GM21717 (cell line): ENCODE measurements at regions not wholly inside any gene's neighbourhood (a gene's known extent, or its start where the extent isn't known, plus 50 kb on each side); places are given as distances from the start of the nearest gene placed in this dataset.
"Not testable (repeated sequence)": the region's sequence is repeated elsewhere in the genome, so short reads cannot be mapped to it uniquely, and the experiment has no call there.

ENCODE experiments used
- ATAC-seq: cut with Tn5 transposase; IDR thresholded peaks from one replicate; pipeline ENCODE4 v1.9.1; 2021; ENCODE audit warnings: mild to moderate bottlenecking, moderate library complexity; ENCODE audit not compliant: unreplicated experiment

GRCh38 chr9:30299126-30299780 is 2085.2 kb upstream of the ACO1 start:
- no peak for ATAC-seq

GRCh38 chr9:30301271-30301963 is 2083.0 kb upstream of the ACO1 start:
- ATAC-seq: no peak

- no peak for ATAC-seq
Measured at GRCh38 chr9:30310711-30311110, 2073.7 kb upstream of the ACO1 start.

GRCh38 chr9:30329431-30329830 is 2055.0 kb upstream of the ACO1 start:
- no peak for ATAC-seq

GRCh38 chr9:30348904-30349303 is 2035.5 kb upstream of the ACO1 start:
- no peak for ATAC-seq

GRCh38 chr9:30349526-30350513 is 2034.6 kb upstream of the ACO1 start:
- no peak for ATAC-seq

GRCh38 chr9:30356221-30356620 is 2028.2 kb upstream of the ACO1 start:
- ATAC-seq: no peak

GRCh38 chr9:30362373-30362772 is 2022.1 kb upstream of the ACO1 start:
- no peak for ATAC-seq

GRCh38 chr9:30366140-30366539 is 2018.3 kb upstream of the ACO1 start:
- ATAC-seq: not testable (repeated sequence)

- ATAC-seq: no peak
Measured at GRCh38 chr9:30382271-30382670, 2002.2 kb upstream of the ACO1 start.

- no peak for ATAC-seq
Measured at GRCh38 chr9:30410273-30410672, 1974.2 kb upstream of the ACO1 start.

- no peak for ATAC-seq
Measured at GRCh38 chr9:30411571-30411970, 1972.9 kb upstream of the ACO1 start.

GRCh38 chr9:30459156-30459555 is 1925.3 kb upstream of the ACO1 start:
- no peak for ATAC-seq

- ATAC-seq: no peak
Measured at GRCh38 chr9:30476826-30477225, 1907.6 kb upstream of the ACO1 start.

- ATAC-seq: no peak
Measured at GRCh38 chr9:30478684-30479083, 1905.8 kb upstream of the ACO1 start.

GRCh38 chr9:30482499-30482898 is 1901.9 kb upstream of the ACO1 start:
- no peak for ATAC-seq

- no peak for ATAC-seq
Measured at GRCh38 chr9:30484690-30485089, 1899.8 kb upstream of the ACO1 start.

GRCh38 chr9:30504502-30504905 is 1879.9 kb upstream of the ACO1 start:
- ATAC-seq: no peak

- no peak for ATAC-seq
Measured at GRCh38 chr9:30505311-30505710, 1879.1 kb upstream of the ACO1 start.

- ATAC-seq: no peak
Measured at GRCh38 chr9:30506749-30507148, 1877.7 kb upstream of the ACO1 start.

GRCh38 chr9:30507166-30507565 is 1877.3 kb upstream of the ACO1 start:
- no peak for ATAC-seq

- ATAC-seq: no peak
Measured at GRCh38 chr9:30511666-30512065, 1872.8 kb upstream of the ACO1 start.
